HT-29 (cell line): ENCODE measurements at regions not wholly inside any gene's neighbourhood (a gene's known extent, or its start where the extent isn't known, plus 50 kb on each side); places are given as distances from the start of the nearest gene placed in this dataset.
A peak's percentile ranks its signal among the peaks of the same experiment; 100 is the strongest.

Experiments
- DNase-seq: peaks from one replicate; pipeline ENCODE4 v3.0.0-alpha.2; 2015; ENCODE audit warnings: low spot score

GRCh38 chr4:98765771-98766170, 107.4 kb upstream of the TSPAN5 start:
- DNase-seq, result no peak

GRCh38 chr4:98758182-98758581, 99.8 kb upstream of the TSPAN5 start:
- no peak for DNase-seq

GRCh38 chr4:98754736-98755135, 96.3 kb upstream of the TSPAN5 start:
- DNase-seq, result no peak

- no peak for DNase-seq
These were observed 90.8 kb upstream of the TSPAN5 start for GRCh38 chr4:98749206-98749605.

GRCh38 chr4:98748609-98749008, 90.2 kb upstream of the TSPAN5 start:
- DNase-seq, result no peak

- peak; percentile 69 for DNase-seq
These were observed 89.1 kb upstream of the TSPAN5 start for GRCh38 chr4:98747393-98748091.

- no peak for DNase-seq
These were observed 88.5 kb upstream of the TSPAN5 start for GRCh38 chr4:98746936-98747335.

- no peak for DNase-seq
These were observed 88.1 kb upstream of the TSPAN5 start for GRCh38 chr4:98746530-98746929.

GRCh38 chr4:98745366-98745765, 87.0 kb upstream of the TSPAN5 start:
- peak; percentile 24 for DNase-seq

- DNase-seq, result peak; percentile 31
These were observed 86.2 kb upstream of the TSPAN5 start for GRCh38 chr4:98744372-98745150.

GRCh38 chr4:98741952-98742351, 83.5 kb upstream of the TSPAN5 start:
- no peak for DNase-seq

- no peak for DNase-seq
These were observed 81.3 kb upstream of the TSPAN5 start for GRCh38 chr4:98739751-98740150.

GRCh38 chr4:98733601-98734000, 75.2 kb upstream of the TSPAN5 start:
- DNase-seq, result no peak

- DNase-seq, result no peak
These were observed 70.5 kb upstream of the TSPAN5 start for GRCh38 chr4:98728871-98729270.

- no peak for DNase-seq
These were observed 70.0 kb upstream of the TSPAN5 start for GRCh38 chr4:98728433-98728832.

- no peak for DNase-seq
These were observed 63.6 kb upstream of the TSPAN5 start for GRCh38 chr4:98722000-98722399.

GRCh38 chr4:98720871-98721480, 62.6 kb upstream of the TSPAN5 start:
- no peak for DNase-seq

GRCh38 chr4:98716796-98717195, 58.4 kb upstream of the TSPAN5 start:
- no peak for DNase-seq

GRCh38 chr4:98712607-98713006, 54.2 kb upstream of the TSPAN5 start:
- no peak for DNase-seq

- no peak for DNase-seq
These were observed 53.1 kb upstream of the TSPAN5 start for GRCh38 chr4:98711526-98711925.

- no peak for DNase-seq
These were observed 52.4 kb upstream of the TSPAN5 start for GRCh38 chr4:98710831-98711230.
